Uterus (tissue), 2 donors: ENCODE measurements at regions not wholly inside any gene's neighbourhood (a gene's known extent, or its start where the extent isn't known, plus 50 kb on each side); places are given as distances from the start of the nearest gene placed in this dataset.

ENCODE experiments used
- POLR2A ChIP-seq, 2 donors: fragments of 450-650 bp; IDR thresholded peaks; one replicate each; pipeline ENCODE4 v1.6.1; 2016; ENCODE audit warnings: antibody characterized with exemption in 2 of 2, mild to moderate bottlenecking in 1 of 2, moderate library complexity in 1 of 2
- TF ChIP-seq, protein P1 (sequence below), 4 experiments: fragments of 200-600 bp in 2 of 4; fragments of 450-650 bp in 2 of 4; sonication (generic) in 2 of 4; IDR thresholded peaks; one replicate each; pipeline ENCODE4 v1.5.1; 2016 to 2019; ENCODE audit warnings: antibody characterized with exemption in 4 of 4, mild to moderate bottlenecking in 2 of 4, moderate library complexity in 1 of 4

DNA sequence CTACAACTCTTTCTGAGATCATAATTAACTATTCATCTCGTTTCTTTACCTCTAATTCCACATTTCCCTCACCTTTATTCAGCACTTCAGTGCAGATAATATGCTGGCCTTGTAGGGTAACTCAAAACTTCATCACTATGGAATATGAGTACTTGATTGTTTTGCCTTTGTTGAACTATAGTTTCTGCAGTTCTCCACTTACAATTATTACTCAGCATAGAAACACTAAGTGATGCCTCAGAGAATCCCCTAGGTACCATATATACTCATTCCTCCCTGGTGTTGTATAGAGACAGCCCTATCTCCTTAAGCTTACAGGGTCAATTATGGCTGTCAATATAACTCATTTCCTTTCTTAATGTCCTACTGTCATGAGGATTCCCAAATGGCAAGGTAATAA, 380.6 kb upstream of the RBMS3 start:
- TF ChIP-seq, protein P1, sequence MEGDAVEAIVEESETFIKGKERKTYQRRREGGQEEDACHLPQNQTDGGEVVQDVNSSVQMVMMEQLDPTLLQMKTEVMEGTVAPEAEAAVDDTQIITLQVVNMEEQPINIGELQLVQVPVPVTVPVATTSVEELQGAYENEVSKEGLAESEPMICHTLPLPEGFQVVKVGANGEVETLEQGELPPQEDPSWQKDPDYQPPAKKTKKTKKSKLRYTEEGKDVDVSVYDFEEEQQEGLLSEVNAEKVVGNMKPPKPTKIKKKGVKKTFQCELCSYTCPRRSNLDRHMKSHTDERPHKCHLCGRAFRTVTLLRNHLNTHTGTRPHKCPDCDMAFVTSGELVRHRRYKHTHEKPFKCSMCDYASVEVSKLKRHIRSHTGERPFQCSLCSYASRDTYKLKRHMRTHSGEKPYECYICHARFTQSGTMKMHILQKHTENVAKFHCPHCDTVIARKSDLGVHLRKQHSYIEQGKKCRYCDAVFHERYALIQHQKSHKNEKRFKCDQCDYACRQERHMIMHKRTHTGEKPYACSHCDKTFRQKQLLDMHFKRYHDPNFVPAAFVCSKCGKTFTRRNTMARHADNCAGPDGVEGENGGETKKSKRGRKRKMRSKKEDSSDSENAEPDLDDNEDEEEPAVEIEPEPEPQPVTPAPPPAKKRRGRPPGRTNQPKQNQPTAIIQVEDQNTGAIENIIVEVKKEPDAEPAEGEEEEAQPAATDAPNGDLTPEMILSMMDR (IDR thresholded peaks at IDR 0.05): no peak
- TF ChIP-seq POLR2A (IDR thresholded peaks at IDR 0.05): no peak
